Progenitor cell of endocrine pancreas (in vitro differentiated cells): ENCODE measurements at regions not wholly inside any gene's neighbourhood (a gene's known extent, or its start where the extent isn't known, plus 50 kb on each side); places are given as distances from the start of the nearest gene placed in this dataset.
A peak's percentile ranks its signal among the peaks of the same experiment; 100 is the strongest.

Experiments used
- DNase-seq: peaks from one replicate; pipeline ENCODE4 v3.0.0; 2021; ENCODE audit warnings: low spot score; ENCODE audit not compliant: unreplicated experiment
- H3K27ac Mint-ChIP-seq: 2 replicates; pipeline ENCODE4 v1.8.0; 2021; ENCODE audit warnings: mild to moderate bottlenecking, moderate library complexity, mixed read lengths
- H3K27me3 Mint-ChIP-seq: 2 replicates; pipeline ENCODE4 v1.8.0; 2021; ENCODE audit warnings: mixed read lengths
- H3K36me3 Mint-ChIP-seq: 2 replicates; pipeline ENCODE4 v1.8.0; 2022; ENCODE audit warnings: mixed read lengths; ENCODE audit not compliant: insufficient read depth
- H3K4me1 Mint-ChIP-seq: 2 replicates; pipeline ENCODE4 v1.8.0; 2021; ENCODE audit warnings: low read depth, mixed read lengths
- H3K4me3 Mint-ChIP-seq: 2 replicates; pipeline ENCODE4 v1.8.0; 2021; ENCODE audit warnings: low read depth, mild to moderate bottlenecking, moderate library complexity, mixed read lengths
- H3K9me3 Mint-ChIP-seq: 2 replicates; pipeline ENCODE4 v1.8.0; 2021; ENCODE audit warnings: low read depth, mixed read lengths
- CTCF ChIP-seq: fragments of 200-600 bp; sonication (generic); IDR thresholded peaks from one replicate; pipeline ENCODE4 v1.5.0; 2021; ENCODE audit warnings: antibody characterized with exemption, mild to moderate bottlenecking; ENCODE audit not compliant: unreplicated experiment

- DNase-seq: no peak
- no peaks in the 10 kb centered on the region for H3K9me3 Mint-ChIP-seq
- peaks cover 11% of the 10 kb centered on the region for H3K27me3 Mint-ChIP-seq
- no peaks in the 10 kb centered on the region for H3K36me3 Mint-ChIP-seq
- H3K4me1 Mint-ChIP-seq: peaks cover 34% of the 10 kb centered on the region
- no peak overlapping the region for H3K4me3 Mint-ChIP-seq
- TF ChIP-seq CTCF: no peak
- H3K27ac Mint-ChIP-seq: peak overlapping the region; percentile 7
Observed at GRCh38 chr2:23209059-23209458, 175.9 kb upstream of the KLHL29 start.

- Mint-ChIP-seq H3K27me3 (peaks cover 10% of the 10 kb centered on the region), H3K4me3 (no peak overlapping the region), H3K36me3 (no peaks in the 10 kb centered on the region), H3K9me3 (no peaks in the 10 kb centered on the region), H3K27ac (no peak overlapping the region), H3K4me1 (peaks cover 34% of the 10 kb centered on the region)
- no peak for TF ChIP-seq CTCF
- no peak for DNase-seq
Observed at GRCh38 chr2:23211987-23212583, 172.9 kb upstream of the KLHL29 start.

- no peaks in the 10 kb centered on the region for H3K9me3 Mint-ChIP-seq
- DNase-seq: no peak
- no peak overlapping the region for H3K4me3 Mint-ChIP-seq
- H3K27ac Mint-ChIP-seq: no peak overlapping the region
- H3K36me3 Mint-ChIP-seq: no peaks in the 10 kb centered on the region
- H3K27me3 Mint-ChIP-seq: peaks cover 10% of the 10 kb centered on the region
- peaks cover 30% of the 10 kb centered on the region for H3K4me1 Mint-ChIP-seq
- no peak for TF ChIP-seq CTCF
Observed at GRCh38 chr2:23213196-23213595, 171.8 kb upstream of the KLHL29 start.

- Mint-ChIP-seq H3K36me3 (no peaks in the 10 kb centered on the region), H3K9me3 (no peaks in the 10 kb centered on the region), H3K4me3 (no peak overlapping the region), H3K4me1 (peaks cover 23% of the 10 kb centered on the region), H3K27ac (no peak overlapping the region), H3K27me3 (peaks cover 8% of the 10 kb centered on the region)
- DNase-seq: no peak
- no peak for TF ChIP-seq CTCF
Observed at GRCh38 chr2:23215016-23215415, 170.0 kb upstream of the KLHL29 start.

GRCh38 chr2:23219666-23220065 lies 165.3 kb upstream of the KLHL29 start:
- no peak overlapping the region for H3K27ac Mint-ChIP-seq
- peaks cover 5% of the 10 kb centered on the region for H3K4me1 Mint-ChIP-seq
- H3K4me3 Mint-ChIP-seq: no peak overlapping the region
- H3K36me3 Mint-ChIP-seq: no peaks in the 10 kb centered on the region
- no peak for TF ChIP-seq CTCF
- peaks cover 5% of the 10 kb centered on the region for H3K27me3 Mint-ChIP-seq
- no peaks in the 10 kb centered on the region for H3K9me3 Mint-ChIP-seq
- no peak for DNase-seq
